Smooth muscle cell (in vitro differentiated cells): ENCODE measurements at regions not wholly inside any gene's neighbourhood (a gene's known extent, or its start where the extent isn't known, plus 50 kb on each side); places are given as distances from the start of the nearest gene placed in this dataset.

Experiments used
- DNase-seq: peaks from one replicate; lab custom pipeline; 2025; ENCODE audit not compliant: unreplicated experiment; lab: John Stamatoyannopoulos, UW
- H2AFZ ChIP-seq: fragments of 200-600 bp; sonication (generic); 2 replicates; pipeline ENCODE4 v1.6.0; 2016; ENCODE audit warnings: antibody characterized with exemption, low read depth, mild to moderate bottlenecking
- H3F3A ChIP-seq: fragments of 200-600 bp; sonication (generic); 2 replicates; pipeline ENCODE4 v1.6.0; 2017; ENCODE audit warnings: antibody characterized with exemption, low read depth
- H3K27ac ChIP-seq: fragments of 200-600 bp; sonication (generic); 2 replicates; pipeline ENCODE4 v1.5.1; 2016; ENCODE audit warnings: low read depth, mild to moderate bottlenecking
- H3K27me3 ChIP-seq: fragments of 200-600 bp; sonication (generic); 2 replicates; pipeline ENCODE4 v1.6.1; 2016; ENCODE audit warnings: low read depth, mild to moderate bottlenecking
- H3K36me3 ChIP-seq: fragments of 200-600 bp; sonication (generic); 2 replicates; pipeline ENCODE4 v1.5.1; 2016; ENCODE audit warnings: low read depth
- H3K4me1 ChIP-seq: fragments of 200-600 bp; sonication (generic); 2 replicates; pipeline ENCODE4 v1.5.1; 2016; ENCODE audit warnings: low read depth
- H3K4me2 ChIP-seq: fragments of 200-600 bp; sonication (generic); 2 replicates; pipeline ENCODE4 v1.6.0; 2016; ENCODE audit warnings: mild to moderate bottlenecking
- H3K4me3 ChIP-seq: fragments of 200-600 bp; sonication (generic); 2 replicates; pipeline ENCODE4 v1.5.1; 2016; ENCODE audit warnings: mild to moderate bottlenecking
- H3K79me2 ChIP-seq: fragments of 200-600 bp; sonication (generic); 2 replicates; pipeline ENCODE4 v1.6.0; 2016; ENCODE audit warnings: low read depth, mild to moderate bottlenecking
- H3K9ac ChIP-seq: fragments of 200-600 bp; sonication (generic); 2 replicates; pipeline ENCODE4 v1.6.0; 2016; ENCODE audit warnings: low read depth
- H3K9me3 ChIP-seq: fragments of 200-600 bp; sonication (generic); replicated peaks from 2 replicates; pipeline ENCODE4 v1.5.1; 2016; ENCODE audit warnings: low read depth
- H4K20me1 ChIP-seq: fragments of 200-600 bp; sonication (generic); 2 replicates; pipeline ENCODE4 v1.6.0; 2016; ENCODE audit warnings: low read depth
- CTCF ChIP-seq: fragments of 200-600 bp; sonication (generic); IDR thresholded peaks from 2 replicates; pipeline ENCODE4 v1.5.1; 2017; ENCODE audit warnings: borderline replicate concordance, mild to moderate bottlenecking, antibody characterized with exemption; ENCODE audit not compliant: insufficient read depth, poor library complexity, severe bottlenecking
- WGBS: methylation state at CpG from one replicate; pipeline ENCODE4 v1.1.7; 2016; ENCODE audit warnings: low lambda C conversion rate; 5-methylcytosine and 5-hydroxymethylcytosine counted together

DNA sequence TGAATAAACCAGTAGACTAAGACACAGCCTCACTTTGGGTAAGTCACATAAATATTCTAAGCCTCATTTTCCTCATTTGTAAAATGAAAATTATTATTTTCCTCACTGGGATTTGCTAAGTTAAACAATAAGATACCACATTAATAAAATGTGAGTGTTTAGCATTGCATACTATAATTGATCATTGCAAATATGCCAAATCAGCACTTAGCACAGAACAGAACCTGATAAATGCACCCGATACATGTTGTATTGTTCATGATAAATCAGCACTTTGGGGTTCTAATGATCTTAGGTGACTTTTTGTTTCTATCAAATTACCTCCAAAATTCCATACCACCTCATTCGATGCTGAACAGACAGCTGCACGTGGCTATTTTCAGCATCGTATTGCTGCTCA is 50.2 kb upstream of the RAPGEF4 start:
- 98% methylated on average over 4 of the region's 4 CpGs for WGBS
- no peak overlapping the region for H2AFZ ChIP-seq
- no peaks in the 10 kb centered on the region for H3K27me3 ChIP-seq
- H3K9ac ChIP-seq = no peak overlapping the region
- H3K4me2 ChIP-seq = no peak overlapping the region
- H4K20me1 ChIP-seq = no peaks in the 10 kb centered on the region
- H3K36me3 ChIP-seq = no peaks in the 10 kb centered on the region
- no peak overlapping the region for H3K27ac ChIP-seq
- TF ChIP-seq CTCF = no peak
- H3K79me2 ChIP-seq = no peaks in the 10 kb centered on the region
- H3F3A ChIP-seq = no peaks in the 10 kb centered on the region
- no peak overlapping the region for H3K4me3 ChIP-seq
- H3K4me1 ChIP-seq = no peaks in the 10 kb centered on the region
- no peak for DNase-seq
- H3K9me3 ChIP-seq = no peaks in the 10 kb centered on the region
